B cell (primary cell): ENCODE measurements at regions not wholly inside any gene's neighbourhood (a gene's known extent, or its start where the extent isn't known, plus 50 kb on each side); places are given as distances from the start of the nearest gene placed in this dataset.

Source experiments
- ATAC-seq: fragments of 200-7000 bp; cut with Tn5 transposase; one replicate; pipeline ENCODE4 v1.10.0; 2021; ENCODE audit warnings: low read depth, mild to moderate bottlenecking, moderate number of reproducible peaks, moderate library complexity
- CTCF ChIA-PET: fragments of 350-600 bp; sonication (Branson Sonifier 250); formaldehyde crosslinking; loops from one replicate; lab custom pipeline; 2021; ENCODE audit warnings: antibody characterized with exemption, inconsistent platforms; lab: Charles Lee
- POLR2A ChIA-PET: fragments of 350-600 bp; sonication (Branson Sonifier 250); formaldehyde crosslinking; loops from one replicate; lab custom pipeline; 2021; ENCODE audit warnings: antibody characterized with exemption; lab: Charles Lee
- DNase-seq: peaks from one replicate; pipeline ENCODE4 v3.0.0; 2013
- H2AFZ ChIP-seq: 2 replicates; pipeline ENCODE4 v1.6.1; 2012; ENCODE audit warnings: mild to moderate bottlenecking, low read depth, low read length; ENCODE audit not compliant: insufficient read depth, poor library complexity, severe bottlenecking
- H3K27ac ChIP-seq, 2 donors: 1 replicate in 1 of 2; 2 replicates in 1 of 2; pipeline ENCODE4 v1.5.1; 2012 to 2013; ENCODE audit warnings: low read length in 2 of 2, mild to moderate bottlenecking in 2 of 2, moderate library complexity in 1 of 2
- H3K27me3 ChIP-seq, 4 experiments: fragments of 200-600 bp in 1 of 4; sonication (generic) in 1 of 4; replicated peaks in 1 of 4; 1 replicate in 2 of 4; 2 replicates in 2 of 4; pipeline versions ENCODE4 v1.6.1 to v1.7.0; 2013 to 2016; ENCODE audit warnings: low read length in 3 of 4, mild to moderate bottlenecking in 2 of 4, mixed read lengths in 1 of 4, moderate library complexity in 1 of 4; ENCODE audit not compliant: insufficient read depth in 4 of 4, control insufficient read depth in 3 of 4; ENCODE audit errors: control extremely low read depth in 1 of 4
- H3K36me3 ChIP-seq, 2 experiments: replicated peaks in 1 of 2; 1 replicate in 1 of 2; 2 replicates in 1 of 2; pipeline versions ENCODE4 v1.6.1 to v1.7.1; 2013; ENCODE audit warnings: low read length in 1 of 2; ENCODE audit not compliant: insufficient read depth in 2 of 2, control insufficient read depth in 1 of 2; ENCODE audit errors: control extremely low read depth in 1 of 2, extremely low read depth in 1 of 2
- H3K4me1 ChIP-seq, 2 donors: fragments of 200-600 bp in 1 of 2; sonication (generic) in 1 of 2; 1 replicate in 1 of 2; 2 replicates in 1 of 2; pipeline versions ENCODE4 v1.5.1 to v1.6.1; 2013 to 2017; ENCODE audit warnings: low read length in 2 of 2; ENCODE audit not compliant: control insufficient read depth in 2 of 2, insufficient read depth in 2 of 2
- H3K4me2 ChIP-seq: replicated peaks from 2 replicates; pipeline ENCODE3; 2012; ENCODE audit warnings: mild to moderate bottlenecking, low read depth, low read length; ENCODE audit not compliant: poor library complexity, severe bottlenecking
- H3K4me3 ChIP-seq, 5 experiments: fragments of 200-600 bp in 1 of 5; sonication (generic) in 1 of 5; 1 replicate in 3 of 5; 2 replicates in 2 of 5; pipeline versions ENCODE4 v1.5.1 to v1.7.0; 2011 to 2016; ENCODE audit warnings: low read length in 4 of 5, mild to moderate bottlenecking in 4 of 5, low read depth in 2 of 5, control low read depth in 1 of 5, moderate library complexity in 1 of 5; ENCODE audit not compliant: insufficient read depth in 1 of 5; ENCODE audit errors: control extremely low read depth in 1 of 5, extremely low read depth in 1 of 5
- H3K79me2 ChIP-seq: fragments of 200-600 bp; sonication (generic); one replicate; pipeline ENCODE4 v1.6.0; 2016; ENCODE audit warnings: low read length; ENCODE audit not compliant: control insufficient read depth, insufficient read depth
- H3K9ac ChIP-seq: fragments of 200-600 bp; sonication (generic); 2 replicates; pipeline ENCODE4 v1.6.1; 2017; ENCODE audit warnings: mild to moderate bottlenecking, low read length, moderate library complexity
- H3K9me3 ChIP-seq, 3 donors: one replicate each; pipeline versions ENCODE4 v1.6.1 to v1.7.1; 2013; ENCODE audit warnings: low read length in 2 of 3; ENCODE audit not compliant: control insufficient read depth in 2 of 3, insufficient read depth in 1 of 3; ENCODE audit errors: control extremely low read depth in 1 of 3
- H4K20me1 ChIP-seq: 2 replicates; pipeline ENCODE4 v1.6.0; 2012; ENCODE audit warnings: mild to moderate bottlenecking, low read length; ENCODE audit not compliant: insufficient read depth, control insufficient read depth, poor library complexity, severe bottlenecking
- H3K27ac Mint-ChIP-seq: one replicate; pipeline ENCODE4 v1.8.0; 2021; ENCODE audit warnings: mixed read lengths
- H3K27me3 Mint-ChIP-seq: one replicate; pipeline ENCODE4 v1.8.0; 2021; ENCODE audit warnings: mixed read lengths
- H3K4me1 Mint-ChIP-seq: one replicate; pipeline ENCODE4 v1.8.0; 2021; ENCODE audit warnings: mixed read lengths
- H3K4me3 Mint-ChIP-seq: one replicate; pipeline ENCODE4 v1.8.0; 2021; ENCODE audit warnings: mixed read lengths
- H3K9me3 Mint-ChIP-seq: one replicate; pipeline ENCODE4 v1.8.0; 2022; ENCODE audit warnings: mixed read lengths; ENCODE audit not compliant: insufficient read depth
- CTCF ChIP-seq: fragments of 200-600 bp; IDR thresholded peaks from one replicate; pipeline ENCODE4 v1.8.0; 2022; ENCODE audit warnings: antibody characterized with exemption, mild to moderate bottlenecking
- EZH2 ChIP-seq: IDR thresholded peaks from 2 replicates; pipeline ENCODE4 v1.6.1; 2012; ENCODE audit warnings: borderline replicate concordance, low read depth, mild to moderate bottlenecking, moderate library complexity, low read length; ENCODE audit not compliant: insufficient read depth, poor library complexity, severe bottlenecking
- WGBS: methylation state at CpG from one replicate; pipeline ENCODE4 v1.1.5; 2013; ENCODE audit warnings: missing lambda C conversion rate; ENCODE audit not compliant: insufficient coverage; 5-methylcytosine and 5-hydroxymethylcytosine counted together
- intact Hi-C: fragments of 100-400 bp; cut with micrococcal nuclease; formaldehyde crosslinking; loops from one replicate; pipeline ENCODE4 v1.10.0; 2022

GRCh38 chr2:128544321-128545037 is 225.8 kb upstream of the HS6ST1 start:
- no peak for TF ChIP-seq EZH2
- no peak for TF ChIP-seq CTCF
- Histone ChIP-seq H2AFZ (no peak overlapping the region), H3K9ac (no peak overlapping the region), H3K27ac (no peak overlapping the region), H3K9me3 (no peaks in the 10 kb centered on the region), H3K4me1 (no peaks in the 10 kb centered on the region), H3K4me3 (no peak overlapping the region), H3K4me2 (no peak overlapping the region), H3K36me3 (no peaks in the 10 kb centered on the region), H3K79me2 (no peaks in the 10 kb centered on the region), H4K20me1 (no peaks in the 10 kb centered on the region), H3K27me3 (no peaks in the 10 kb centered on the region)
- no peak for ATAC-seq
- intact Hi-C loops: no loop called here
- DNase-seq: no peak
- Mint-ChIP-seq H3K27ac (no peak overlapping the region), H3K9me3 (no peaks in the 10 kb centered on the region), H3K4me3 (no peak overlapping the region), H3K27me3 (no peaks in the 10 kb centered on the region), H3K4me1 (no peaks in the 10 kb centered on the region)
- ChIA-PET CTCF (no interaction called here), POLR2A (no interaction called here)
- 78% methylated on average over 7 of the region's 16 CpGs for WGBS

GRCh38 chr2:128545085-128545484 is 226.4 kb upstream of the HS6ST1 start:
- no peaks in the 10 kb centered on the region for H3K79me2 ChIP-seq
- no peak overlapping the region for H3K27ac ChIP-seq
- H3K9me3 Mint-ChIP-seq: no peaks in the 10 kb centered on the region
- no peak overlapping the region for H3K4me3 Mint-ChIP-seq
- H3K4me1 ChIP-seq: no peaks in the 10 kb centered on the region
- no peak overlapping the region for H3K4me2 ChIP-seq
- TF ChIP-seq CTCF: no peak
- TF ChIP-seq EZH2: no peak
- H3K27me3 Mint-ChIP-seq: no peaks in the 10 kb centered on the region
- no peaks in the 10 kb centered on the region for H3K27me3 ChIP-seq
- no peaks in the 10 kb centered on the region for H3K9me3 ChIP-seq
- no peaks in the 10 kb centered on the region for H3K36me3 ChIP-seq
- no peaks in the 10 kb centered on the region for H3K4me1 Mint-ChIP-seq
- H4K20me1 ChIP-seq: no peaks in the 10 kb centered on the region
- no peak overlapping the region for H2AFZ ChIP-seq
- ATAC-seq (no peak), DNase-seq (no peak)
- ChIA-PET CTCF (no interaction called here), POLR2A (no interaction called here)
- WGBS: 100% methylated on average over 5 of the region's 5 CpGs
- H3K9ac ChIP-seq: no peak overlapping the region
- H3K27ac Mint-ChIP-seq: no peak overlapping the region
- intact Hi-C loops: no loop called here
- H3K4me3 ChIP-seq: no peak overlapping the region
